Breast epithelium (tissue), 4 donors: ENCODE measurements at regions not wholly inside any gene's neighbourhood (a gene's known extent, or its start where the extent isn't known, plus 50 kb on each side); places are given as distances from the start of the nearest gene placed in this dataset.
"Not testable (repeated sequence)": the region's sequence is repeated elsewhere in the genome, so short reads cannot be mapped to it uniquely, and the experiment has no call there.

Experiments
- DNase-seq, 2 donors: peaks; one replicate each; pipeline ENCODE4 v3.0.0-alpha.2; 2019; ENCODE audit warnings: low spot score in 2 of 2
- H3K27ac ChIP-seq, 2 donors: fragments of 200-600 bp; sonication (generic) in 1 of 2; one replicate each; pipeline ENCODE4 v1.5.1; 2016 to 2019; ENCODE audit warnings: mild to moderate bottlenecking in 1 of 2
- H3K27me3 ChIP-seq, 2 donors: fragments of 200-600 bp; sonication (generic) in 1 of 2; one replicate each; pipeline versions ENCODE4 v1.5.1 to v1.6.0; 2017 to 2019; ENCODE audit warnings: control low read depth in 1 of 2, mild to moderate bottlenecking in 1 of 2
- H3K36me3 ChIP-seq: fragments of 200-600 bp; one replicate; pipeline ENCODE4 v1.5.1; 2019
- H3K4me1 ChIP-seq, 2 donors: fragments of 200-600 bp; sonication (generic); one replicate each; pipeline ENCODE4 v1.5.1; 2016 to 2019; ENCODE audit warnings: control low read depth in 1 of 2
- H3K4me3 ChIP-seq, 3 donors: fragments of 200-600 bp; sonication (generic); 1 replicate in 2 of 3; 2 replicates in 1 of 3; pipeline ENCODE4 v1.5.1; 2016 to 2019; ENCODE audit warnings: mild to moderate bottlenecking in 3 of 3, moderate library complexity in 2 of 3
- H3K9me3 ChIP-seq, 2 donors: fragments of 200-600 bp; sonication (generic) in 1 of 2; one replicate each; pipeline ENCODE4 v1.5.1; 2016 to 2019; ENCODE audit warnings: control low read depth in 1 of 2
- CTCF ChIP-seq, 3 donors: fragments of 450-650 bp; IDR thresholded peaks; one replicate each; pipeline ENCODE4 v1.5.1; 2016 to 2017; ENCODE audit warnings: antibody characterized with exemption in 3 of 3, mild to moderate bottlenecking in 3 of 3, moderate library complexity in 3 of 3
- POLR2A ChIP-seq: fragments of 450-650 bp; IDR thresholded peaks from one replicate; pipeline ENCODE4 v1.6.1; 2016; ENCODE audit warnings: antibody characterized with exemption, mild to moderate bottlenecking, moderate library complexity
- POLR2AphosphoS5 ChIP-seq, 3 donors: sonication (generic); formaldehyde crosslinking; IDR thresholded peaks; one replicate each; pipeline ENCODE4 v1.6.1; 2017; ENCODE audit warnings: antibody characterized with exemption in 3 of 3
- intact Hi-C: fragments of 100-400 bp; cut with DNase I; formaldehyde crosslinking; loops from one replicate; pipeline ENCODE4 v1.15.1; 2023; ENCODE audit warnings: low total_unique reads

GRCh38 chr6:16822975-16823717, 61.9 kb upstream of the ATXN1 start:
- no peak overlapping the region for H3K27ac ChIP-seq
- intact Hi-C loops, result no loop called here
- H3K9me3 ChIP-seq, result no peaks in the 10 kb centered on the region
- H3K4me1 ChIP-seq, result no peaks in the 10 kb centered on the region
- DNase-seq, result no peak
- TF ChIP-seq POLR2A (no peak), CTCF (IDR thresholded peaks at IDR 0.05) (no peak), POLR2AphosphoS5 (IDR thresholded peaks at IDR 0.05) (no peak)
- no peaks in the 10 kb centered on the region for H3K27me3 ChIP-seq
- H3K4me3 ChIP-seq, result no peak overlapping the region
- H3K36me3 ChIP-seq, result no peaks in the 10 kb centered on the region

- TF ChIP-seq CTCF (IDR thresholded peaks at IDR 0.05) (no peak), POLR2A (no peak), POLR2AphosphoS5 (IDR thresholded peaks at IDR 0.05) (no peak)
- H3K27me3 ChIP-seq, result no peaks in the 10 kb centered on the region
- intact Hi-C loops, result no loop called here
- no peak for DNase-seq
- H3K36me3 ChIP-seq, result no peaks in the 10 kb centered on the region
- no peaks in the 10 kb centered on the region for H3K9me3 ChIP-seq
- no peaks in the 10 kb centered on the region for H3K4me1 ChIP-seq
- H3K27ac ChIP-seq, result no peak overlapping the region
- no peak overlapping the region for H3K4me3 ChIP-seq
Observed at GRCh38 chr6:16822529-16822928, 61.3 kb upstream of the ATXN1 start.

- intact Hi-C loops, result no loop called here
- no peak for TF ChIP-seq POLR2AphosphoS5 (IDR thresholded peaks at IDR 0.05)
- no peak for TF ChIP-seq CTCF (IDR thresholded peaks at IDR 0.05)
- no peak for TF ChIP-seq POLR2A
- H3K27me3 ChIP-seq, result no peaks in the 10 kb centered on the region
Observed at GRCh38 chr6:16821834-16822264, 60.6 kb upstream of the ATXN1 start.

GRCh38 chr6:16820262-16820661, 59.0 kb upstream of the ATXN1 start:
- H3K27me3 ChIP-seq, intact Hi-C loops: not testable (repeated sequence)

More at GRCh38 chr6:16821834-16822264, 60.6 kb upstream of the ATXN1 start:
- Histone ChIP-seq H3K36me3 (no peaks in the 10 kb centered on the region), H3K9me3 (no peaks in the 10 kb centered on the region), H3K4me3 (no peak overlapping the region), H3K27ac (no peak overlapping the region), H3K4me1 (no peaks in the 10 kb centered on the region)
- DNase-seq, result no peak

GRCh38 chr6:16819752-16820151, 58.5 kb upstream of the ATXN1 start:
- Histone ChIP-seq H3K9me3 (no peaks in the 10 kb centered on the region), H3K27ac (no peak overlapping the region), H3K27me3 (no peaks in the 10 kb centered on the region), H3K4me3 (no peak overlapping the region), H3K36me3 (no peaks in the 10 kb centered on the region), H3K4me1 (no peaks in the 10 kb centered on the region)
- no peak for TF ChIP-seq CTCF (IDR thresholded peaks at IDR 0.05)
- TF ChIP-seq POLR2AphosphoS5 (IDR thresholded peaks at IDR 0.05), result no peak
- TF ChIP-seq POLR2A, result no peak
- intact Hi-C loops, result no loop called here
- DNase-seq, result no peak

More at GRCh38 chr6:16820262-16820661, 59.0 kb upstream of the ATXN1 start:
- not testable (repeated sequence) for H3K4me1 ChIP-seq, H3K4me3 ChIP-seq, DNase-seq, H3K27ac ChIP-seq, H3K9me3 ChIP-seq, H3K36me3 ChIP-seq
